ENCODE measurements at regions not wholly inside any gene's neighbourhood (a gene's known extent, or its start where the extent isn't known, plus 50 kb on each side); places are given as distances from the start of the nearest gene placed in this dataset.

DNA sequence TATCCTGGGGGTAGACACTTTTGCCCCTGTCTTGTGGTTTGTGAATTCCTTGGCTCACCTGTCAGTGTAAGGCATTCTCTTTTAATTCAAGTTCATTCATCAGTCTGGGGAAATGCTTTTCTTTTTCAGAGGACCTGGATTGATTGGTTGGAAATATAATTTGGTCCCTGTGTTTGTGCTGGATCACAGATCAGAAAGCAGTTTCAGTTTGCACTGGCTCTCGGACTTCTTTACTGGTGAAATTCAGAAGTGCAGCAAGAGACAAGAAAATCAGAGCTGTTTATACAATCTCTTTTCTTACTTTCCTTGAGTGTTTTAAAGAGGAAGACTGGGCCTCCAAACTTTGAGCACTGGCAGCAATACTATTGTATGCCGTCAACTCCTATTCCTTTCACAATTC lies 161.8 kb upstream of the KCNJ16 start:
- ChIA-PET POLR2A (ENCODE audit: low non-redundant PET) (no interaction called here), CTCF (no interaction called here)
- H3K27ac ChIP-seq, result no peak overlapping the region
- TF ChIP-seq, protein P1, sequence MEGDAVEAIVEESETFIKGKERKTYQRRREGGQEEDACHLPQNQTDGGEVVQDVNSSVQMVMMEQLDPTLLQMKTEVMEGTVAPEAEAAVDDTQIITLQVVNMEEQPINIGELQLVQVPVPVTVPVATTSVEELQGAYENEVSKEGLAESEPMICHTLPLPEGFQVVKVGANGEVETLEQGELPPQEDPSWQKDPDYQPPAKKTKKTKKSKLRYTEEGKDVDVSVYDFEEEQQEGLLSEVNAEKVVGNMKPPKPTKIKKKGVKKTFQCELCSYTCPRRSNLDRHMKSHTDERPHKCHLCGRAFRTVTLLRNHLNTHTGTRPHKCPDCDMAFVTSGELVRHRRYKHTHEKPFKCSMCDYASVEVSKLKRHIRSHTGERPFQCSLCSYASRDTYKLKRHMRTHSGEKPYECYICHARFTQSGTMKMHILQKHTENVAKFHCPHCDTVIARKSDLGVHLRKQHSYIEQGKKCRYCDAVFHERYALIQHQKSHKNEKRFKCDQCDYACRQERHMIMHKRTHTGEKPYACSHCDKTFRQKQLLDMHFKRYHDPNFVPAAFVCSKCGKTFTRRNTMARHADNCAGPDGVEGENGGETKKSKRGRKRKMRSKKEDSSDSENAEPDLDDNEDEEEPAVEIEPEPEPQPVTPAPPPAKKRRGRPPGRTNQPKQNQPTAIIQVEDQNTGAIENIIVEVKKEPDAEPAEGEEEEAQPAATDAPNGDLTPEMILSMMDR (conservative IDR thresholded peaks at IDR 0.05; ENCODE audit: low read depth), result no peak
- DNase-seq (ENCODE audit: low spot score), result no peak

DNA sequence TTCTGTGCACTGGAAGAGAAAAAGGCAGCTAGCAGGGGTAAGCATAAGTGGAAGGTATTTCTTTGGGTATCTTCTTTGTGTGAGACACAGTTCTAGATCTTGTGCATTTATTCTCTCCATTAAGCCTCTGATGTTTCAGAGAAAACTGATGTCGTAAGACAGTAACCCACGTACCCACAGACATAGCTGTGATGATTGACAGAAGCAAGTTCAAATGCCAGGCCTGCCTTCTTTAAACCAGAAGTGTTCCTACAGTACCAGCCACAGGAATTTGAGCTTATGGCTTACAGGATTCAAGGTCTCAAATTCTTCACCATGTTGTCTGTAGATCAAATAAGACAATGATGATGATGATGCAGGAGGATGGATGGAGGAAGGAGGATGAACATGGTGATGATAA lies 161.4 kb upstream of the KCNJ16 start:
- TF ChIP-seq, protein P1 (conservative IDR thresholded peaks at IDR 0.05; ENCODE audit: low read depth), result no peak
- no peak for DNase-seq (ENCODE audit: low spot score)
- CTCF ChIA-PET, result interaction anchor here (0.6 kb wide), 1 partner anchor 61 kb away, joined by 3 read pairs; no protein-coding TSS in a partner anchor
- H3K27ac ChIP-seq, result no peak overlapping the region
- POLR2A ChIA-PET (ENCODE audit: low non-redundant PET), result no interaction called here

DNA sequence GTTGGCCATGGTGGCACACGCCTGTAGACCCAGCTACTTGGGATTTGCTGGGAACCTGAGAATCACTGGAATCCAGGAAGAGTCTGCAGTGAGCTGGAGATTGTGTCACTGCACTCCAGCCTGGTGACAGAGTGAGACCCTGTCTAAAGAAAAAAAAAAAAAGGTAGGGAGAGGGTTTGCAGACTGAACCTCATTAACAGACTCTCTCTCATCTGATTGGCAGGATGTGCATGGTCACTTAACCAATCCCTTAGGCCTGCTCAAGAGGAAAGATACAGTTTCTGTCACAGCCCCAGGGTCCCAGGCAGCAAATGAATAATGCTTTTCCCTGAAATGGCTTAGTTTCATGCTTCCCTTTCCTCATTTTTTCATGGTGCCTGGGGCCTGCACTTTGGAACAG lies 160.5 kb upstream of the KCNJ16 start:
- ChIA-PET CTCF (no interaction called here), POLR2A (ENCODE audit: low non-redundant PET) (no interaction called here)
- TF ChIP-seq, protein P1 (conservative IDR thresholded peaks at IDR 0.05; ENCODE audit: low read depth), result no peak
- DNase-seq (ENCODE audit: low spot score), result no peak
- no peak overlapping the region for H3K27ac ChIP-seq

DNA sequence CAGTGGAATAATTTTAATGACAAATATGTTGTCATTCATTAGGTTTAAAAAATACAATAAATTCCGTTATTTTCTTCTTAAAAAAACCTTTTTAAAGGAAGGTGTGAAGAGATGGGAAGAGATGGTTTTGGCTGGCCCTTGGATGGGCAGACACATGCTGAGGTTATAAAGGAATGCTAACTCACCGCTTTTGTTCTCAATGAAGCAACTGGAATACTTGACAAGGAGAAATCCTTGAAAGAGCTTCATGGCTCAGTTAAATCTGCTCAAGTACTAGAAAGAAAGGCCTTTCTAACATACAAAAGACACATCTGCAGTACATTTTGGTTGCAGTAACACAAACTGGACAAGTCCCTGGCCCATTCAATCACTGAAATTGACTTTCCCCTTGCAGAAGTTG lies 158.3 kb upstream of the KCNJ16 start:
- H3K27ac ChIP-seq, result no peak overlapping the region
- no peak for DNase-seq (ENCODE audit: low spot score)
- ChIA-PET CTCF (no interaction called here), POLR2A (ENCODE audit: low non-redundant PET) (no interaction called here)
- TF ChIP-seq, protein P1 (conservative IDR thresholded peaks at IDR 0.05; ENCODE audit: low read depth), result no peak

DNA sequence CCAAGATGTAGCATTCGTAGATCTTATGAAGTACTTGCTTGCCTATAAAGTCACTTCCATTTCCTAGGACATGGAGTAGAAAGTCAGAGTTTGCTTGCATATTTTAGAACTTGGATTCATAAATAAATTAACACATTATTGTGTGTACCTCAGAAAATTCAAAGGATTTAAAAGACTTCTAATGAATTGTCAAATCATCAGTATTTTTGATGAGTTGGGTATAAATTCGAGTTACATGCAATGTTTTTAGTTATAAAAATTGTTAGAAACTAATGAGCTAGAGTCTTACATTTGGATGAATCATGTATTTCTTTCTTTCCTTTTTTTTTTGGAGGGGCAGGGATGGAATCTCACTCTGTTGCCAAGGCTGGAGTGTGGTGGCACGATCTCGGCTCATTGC lies 156.9 kb upstream of the KCNJ16 start:
- TF ChIP-seq, protein P1 (conservative IDR thresholded peaks at IDR 0.05; ENCODE audit: low read depth), result no peak
- ChIA-PET POLR2A (ENCODE audit: low non-redundant PET) (no interaction called here), CTCF (no interaction called here)
- H3K27ac ChIP-seq, result no peak overlapping the region
- no peak for DNase-seq (ENCODE audit: low spot score)

DNA sequence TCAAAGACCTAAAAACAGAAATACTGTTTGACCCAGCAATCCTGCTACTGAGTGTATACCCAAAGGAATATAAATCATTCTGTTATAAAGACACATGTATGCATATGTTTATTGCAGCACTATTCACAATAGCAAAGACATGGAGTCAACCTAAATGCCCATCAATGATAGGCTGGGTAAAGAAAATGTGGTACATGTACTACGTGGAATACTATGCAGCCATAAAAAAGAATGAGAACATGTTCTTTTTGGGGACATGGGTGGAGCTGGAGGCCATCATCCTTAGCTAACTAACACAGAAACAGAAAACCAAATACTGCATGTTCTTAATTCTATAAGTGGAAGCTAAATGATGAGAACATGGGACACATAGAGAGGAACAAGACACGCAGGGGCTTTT lies 155.2 kb upstream of the KCNJ16 start:
- no peak for DNase-seq (ENCODE audit: low spot score)
- ChIA-PET POLR2A (ENCODE audit: low non-redundant PET) (no interaction called here), CTCF (interaction anchor here (0.5 kb wide), 1 partner anchor 1108 kb away, joined by 3 read pairs; no protein-coding TSS in a partner anchor)
- TF ChIP-seq, protein P1 (conservative IDR thresholded peaks at IDR 0.05; ENCODE audit: low read depth), result no peak
- no peak overlapping the region for H3K27ac ChIP-seq

DNA sequence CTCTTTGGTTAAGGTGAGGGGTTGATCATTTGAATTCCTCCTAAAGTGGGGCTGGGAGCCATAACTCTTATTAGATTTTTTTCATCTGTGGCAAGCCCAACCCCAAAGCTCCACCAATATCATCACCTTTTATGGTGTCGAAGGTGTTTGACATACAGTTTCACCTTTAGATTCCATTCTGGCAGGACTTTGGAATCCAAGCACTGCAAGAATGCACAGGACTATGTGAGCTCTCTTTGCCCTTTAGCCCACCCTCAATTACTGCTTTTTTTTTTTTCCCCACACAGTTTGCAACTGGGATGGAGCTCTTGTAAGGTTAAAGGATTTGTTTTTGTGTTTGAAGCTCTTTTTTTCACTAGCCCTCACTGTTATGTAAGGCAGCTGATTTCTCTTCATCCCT lies 154.0 kb upstream of the KCNJ16 start:
- ChIA-PET POLR2A (ENCODE audit: low non-redundant PET) (no interaction called here), CTCF (no interaction called here)

More for the DNA sequence above, 154.0 kb upstream of the KCNJ16 start:
- TF ChIP-seq, protein P1 (conservative IDR thresholded peaks at IDR 0.05; ENCODE audit: low read depth), result no peak
- H3K27ac ChIP-seq, result no peak overlapping the region
- DNase-seq (ENCODE audit: low spot score), result no peak

All from RWPE1 (cell line).